GM19467 (cell line): ENCODE measurements at regions not wholly inside any gene's neighbourhood (a gene's known extent, or its start where the extent isn't known, plus 50 kb on each side); places are given as distances from the start of the nearest gene placed in this dataset.
"Not testable (repeated sequence)": the region's sequence is repeated elsewhere in the genome, so short reads cannot be mapped to it uniquely, and the experiment has no call there.

Experiments used
- ATAC-seq: cut with Tn5 transposase; IDR thresholded peaks from one replicate; pipeline ENCODE4 v1.9.1; 2021; ENCODE audit warnings: mild to moderate bottlenecking, moderate library complexity; ENCODE audit not compliant: unreplicated experiment

DNA sequence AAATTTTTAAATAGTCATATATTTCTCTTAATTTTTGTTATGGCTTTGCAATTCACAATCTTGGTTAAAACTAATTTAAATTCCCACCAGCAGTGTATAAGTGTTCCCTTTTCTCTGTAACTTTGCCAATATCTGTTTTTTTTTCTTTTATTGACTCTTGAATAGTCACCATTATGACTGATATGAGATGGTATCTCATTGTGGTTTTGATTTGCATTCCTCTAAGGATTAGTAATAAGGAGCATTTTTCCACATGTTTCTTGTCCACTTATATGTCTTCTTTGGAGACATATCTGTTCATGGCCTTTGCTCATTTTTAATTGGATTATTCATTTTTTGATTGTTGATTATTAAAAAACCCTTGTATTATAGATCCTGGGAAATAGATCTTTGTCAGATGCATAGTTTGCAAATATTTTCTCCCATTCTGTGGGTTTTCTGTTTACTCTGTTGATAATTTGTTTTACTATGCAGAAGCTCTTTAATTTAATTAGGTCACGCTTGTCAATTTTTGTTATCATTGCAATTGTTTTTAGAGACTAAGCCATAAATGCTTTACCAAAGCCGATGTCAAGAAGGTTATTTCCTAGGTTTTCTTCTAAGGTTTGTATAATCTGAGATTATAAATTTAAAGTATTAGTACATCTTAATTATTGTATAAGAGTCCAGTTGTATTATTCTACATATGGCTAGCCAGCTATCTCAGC is 610.9 kb downstream of the CHSY3 start:
- no peak for ATAC-seq

DNA sequence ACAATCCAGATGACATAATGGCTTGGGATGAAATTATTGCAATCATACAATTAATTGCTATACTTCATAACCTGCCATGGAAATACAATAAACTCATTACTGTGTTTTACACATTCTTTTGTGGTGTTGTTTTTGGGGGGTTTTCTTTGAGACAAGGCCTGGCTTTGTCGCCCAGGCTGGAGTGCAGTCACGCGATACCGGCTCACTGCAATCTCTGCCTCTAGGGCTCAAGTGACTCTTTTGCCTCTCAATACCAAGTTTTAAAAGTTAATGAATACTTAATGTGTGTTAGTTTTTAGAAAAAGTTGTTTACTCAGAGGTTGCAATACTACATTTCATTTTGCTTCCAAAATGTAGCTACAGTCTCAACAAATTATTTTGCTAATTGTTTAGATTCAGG is 598.4 kb downstream of the CHSY3 start:
- no peak for ATAC-seq

DNA sequence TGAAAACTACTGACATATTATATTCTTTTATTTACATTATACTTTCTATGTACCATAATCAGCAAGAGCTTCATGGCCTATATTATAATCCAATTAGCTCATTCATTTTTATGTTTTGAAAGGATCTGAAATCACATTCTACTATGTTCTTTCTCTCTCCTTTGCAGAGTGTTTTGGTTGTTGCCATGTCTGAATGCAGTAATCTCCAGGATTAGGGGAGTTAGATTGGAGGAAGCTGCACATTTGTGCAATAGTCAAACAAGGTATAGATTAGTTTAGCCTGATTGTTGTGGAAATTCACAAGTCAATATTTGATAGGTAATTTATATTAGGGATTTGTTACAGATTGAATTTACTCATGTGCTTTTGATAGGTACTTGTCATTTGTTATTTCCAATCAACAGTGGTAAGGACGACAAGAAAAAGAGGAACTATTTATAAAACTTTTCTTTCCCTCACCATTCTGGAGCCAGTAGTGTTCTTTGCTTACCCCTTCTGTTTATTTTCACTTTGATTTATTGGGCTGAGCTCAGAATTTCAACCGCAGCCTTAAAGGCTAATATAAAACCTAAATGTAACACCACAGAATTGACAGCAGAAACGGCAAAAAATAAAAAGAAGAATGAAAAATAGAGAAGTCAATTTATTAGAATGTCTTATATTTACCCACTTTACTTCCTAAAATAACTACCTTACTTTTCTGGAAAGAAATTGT is 597.0 kb downstream of the CHSY3 start:
- no peak for ATAC-seq

DNA sequence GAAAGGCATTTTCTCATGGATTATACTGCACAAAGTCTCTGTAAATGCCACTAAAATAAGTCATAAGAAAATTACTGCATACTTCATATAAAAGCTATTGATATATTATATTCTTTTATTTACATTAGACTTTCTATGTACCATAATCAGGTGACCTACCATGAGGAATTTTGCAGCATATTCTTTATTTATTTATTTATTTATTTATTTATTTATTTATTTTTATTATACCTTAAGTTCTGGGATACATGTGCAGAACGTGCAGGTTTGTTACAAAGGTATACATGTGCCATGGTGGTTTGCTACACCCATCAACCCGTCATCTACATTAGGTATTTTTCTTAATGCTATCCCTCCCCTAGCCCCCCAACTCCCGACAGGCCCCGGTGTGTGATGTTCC is 596.2 kb downstream of the CHSY3 start:
- ATAC-seq: not testable (repeated sequence)

DNA sequence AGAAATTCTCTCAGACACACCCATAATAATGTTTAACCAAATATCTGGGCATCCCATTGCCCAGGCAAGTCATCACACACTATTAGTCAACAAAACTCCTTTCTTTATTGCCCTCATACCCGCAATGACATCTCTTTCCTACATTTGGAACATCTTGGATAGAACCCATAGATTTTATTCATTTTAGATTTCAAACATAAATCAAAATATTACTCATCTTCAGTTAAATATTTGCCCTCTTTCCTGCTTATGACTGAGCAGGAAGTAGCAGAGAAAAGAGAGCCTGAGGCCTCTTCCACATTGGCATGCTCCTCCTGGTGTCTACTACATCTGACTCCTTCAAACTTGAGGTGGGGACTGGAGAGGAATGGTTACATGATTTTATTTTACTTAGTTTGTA is 592.0 kb downstream of the CHSY3 start:
- no peak for ATAC-seq

DNA sequence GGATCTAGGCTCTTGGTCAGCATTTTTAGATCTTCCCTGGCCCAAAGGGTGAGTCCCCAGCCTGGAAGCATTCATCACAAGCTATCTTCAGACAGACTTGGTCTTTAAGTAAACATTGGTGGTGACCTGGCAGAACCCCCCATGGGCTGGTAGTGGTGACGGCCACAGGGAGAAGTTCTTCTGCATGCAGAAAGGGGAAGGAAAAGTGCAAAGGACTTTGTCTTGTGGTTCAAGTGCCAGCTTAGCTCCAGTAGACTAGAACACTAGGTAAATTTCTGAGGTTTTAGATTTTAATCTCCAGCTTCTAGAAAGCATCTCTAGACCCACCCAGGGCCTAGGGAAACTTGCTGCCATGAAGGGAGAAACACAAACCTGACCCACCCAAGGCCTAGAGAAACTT is 584.0 kb downstream of the CHSY3 start:
- no peak for ATAC-seq

DNA sequence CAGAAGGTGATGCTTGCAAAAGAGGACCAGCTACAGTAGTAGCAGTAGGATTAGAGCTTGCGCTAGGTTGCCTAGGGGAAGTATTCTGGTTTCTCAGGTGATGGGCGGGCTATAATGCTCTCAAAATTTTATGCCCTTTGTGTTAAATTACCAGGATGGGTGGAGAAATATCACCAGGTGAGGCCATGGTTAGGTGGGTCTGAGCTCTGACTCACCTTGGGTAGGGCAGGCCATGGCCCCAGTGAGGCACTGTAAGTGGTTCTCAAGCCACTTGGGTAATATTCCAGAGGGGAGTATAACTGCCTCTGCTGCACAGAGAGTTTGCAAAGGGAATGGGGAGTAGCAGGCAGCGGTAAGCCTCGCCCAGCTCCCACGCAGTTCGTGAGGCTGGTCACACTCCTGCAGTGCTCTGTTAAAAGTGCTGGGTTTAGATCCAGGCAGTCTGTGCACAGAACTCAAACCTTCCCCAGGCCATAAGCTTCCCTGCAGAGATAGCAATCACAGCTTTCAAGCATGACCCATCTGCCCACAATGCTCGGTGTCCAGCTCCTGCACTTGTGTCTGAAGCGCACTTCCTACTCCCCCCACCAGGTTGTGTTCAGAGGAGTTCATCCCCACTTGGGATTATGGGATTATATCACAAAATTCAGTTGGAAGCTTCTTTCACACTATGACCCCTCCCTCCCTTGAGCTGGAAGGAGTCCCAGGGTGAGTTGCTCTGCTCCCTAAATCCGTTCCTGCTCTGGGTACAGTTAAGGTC is 575.0 kb downstream of the CHSY3 start:
- no peak for ATAC-seq

DNA sequence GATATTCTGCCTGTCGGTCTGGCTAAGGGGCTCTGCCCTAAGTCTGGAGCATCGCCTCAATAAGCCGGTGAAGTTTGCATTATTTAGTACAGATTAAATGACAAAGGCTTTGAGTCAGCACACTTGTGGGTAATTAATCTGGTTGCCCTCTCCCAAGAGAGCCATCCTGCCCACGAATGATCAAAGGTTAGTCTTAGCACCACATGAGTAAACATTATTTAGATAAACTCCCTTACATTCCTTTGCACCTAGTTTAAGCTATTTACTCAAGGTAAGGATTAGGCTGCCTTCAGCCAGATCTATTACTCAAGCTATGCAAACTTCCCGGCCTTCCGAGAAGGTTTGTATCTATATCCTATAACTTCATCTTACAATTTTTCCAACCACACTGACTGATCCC is 572.1 kb downstream of the CHSY3 start:
- ATAC-seq: no peak

DNA sequence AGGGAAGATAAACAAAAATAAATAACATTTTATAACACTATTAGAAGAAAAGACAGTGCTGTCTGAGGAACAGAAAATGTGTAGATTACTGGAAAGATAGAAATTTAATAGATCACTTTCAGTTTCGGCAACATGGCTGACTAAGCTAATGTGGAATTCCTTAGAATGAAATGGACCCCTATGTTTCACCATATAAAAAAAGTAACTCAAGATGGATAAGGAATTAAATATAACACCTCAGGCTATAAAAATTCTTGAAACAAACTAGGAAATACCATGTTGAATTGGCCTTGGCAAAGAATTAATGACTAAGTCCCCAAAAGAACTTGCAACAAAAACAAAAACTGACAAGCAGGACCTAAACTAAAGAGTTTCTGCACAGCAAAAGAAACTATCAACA is 558.3 kb downstream of the CHSY3 start:
- no peak for ATAC-seq

DNA sequence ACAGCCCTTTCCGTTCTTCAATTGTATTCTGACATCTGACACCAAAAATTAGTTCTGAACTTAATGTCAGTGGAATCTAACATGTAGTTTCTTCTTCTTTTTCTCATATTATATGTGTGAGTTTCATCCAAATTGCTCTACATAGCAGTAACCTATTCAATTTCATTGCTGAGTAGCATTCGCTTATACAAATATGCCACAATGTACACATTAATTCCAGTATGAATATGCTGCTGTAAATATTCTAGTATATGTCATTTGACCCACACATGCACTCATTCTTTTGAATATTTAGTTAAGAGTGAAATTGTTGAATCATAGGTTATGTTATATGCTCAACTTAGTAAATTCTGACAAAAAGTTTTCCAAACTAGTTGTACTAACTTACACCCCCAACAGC is 550.9 kb downstream of the CHSY3 start:
- no peak for ATAC-seq

DNA sequence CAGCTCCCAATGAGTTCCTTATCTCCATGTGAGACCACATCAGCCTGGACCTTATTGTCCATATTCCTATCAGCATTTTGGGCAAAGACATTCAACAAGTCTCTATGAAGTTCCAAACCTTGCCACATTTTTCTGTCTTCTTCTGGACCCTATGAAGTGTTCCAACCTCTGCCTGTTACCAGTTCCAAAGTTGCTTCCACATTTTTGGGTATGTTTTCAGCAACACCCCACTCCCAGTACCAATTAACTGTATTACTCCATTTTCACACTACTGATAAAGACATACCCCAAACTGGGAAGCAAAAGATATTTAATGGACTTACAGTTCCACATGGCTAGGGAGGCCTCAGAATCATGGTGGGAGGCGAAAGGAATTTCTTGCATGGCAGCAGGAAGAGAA is 548.5 kb downstream of the CHSY3 start:
- no peak for ATAC-seq

DNA sequence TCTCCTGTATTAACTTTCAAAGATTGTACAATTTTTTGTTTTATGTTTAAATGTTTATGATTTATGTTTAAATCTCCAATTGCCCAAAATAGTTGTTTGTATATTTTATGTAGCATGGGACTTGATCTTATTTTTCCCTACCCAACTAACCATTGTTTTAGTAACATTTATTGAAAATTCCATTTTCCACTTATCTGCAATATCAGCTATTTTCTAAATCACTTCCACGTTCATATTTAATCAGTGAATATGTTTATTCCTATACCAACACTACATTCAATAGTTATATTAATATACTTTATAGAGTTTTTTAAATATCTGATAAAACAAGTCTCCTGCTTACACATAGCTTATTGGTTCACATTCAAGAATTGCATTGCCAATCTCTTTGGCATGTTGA is 532.2 kb downstream of the CHSY3 start:
- ATAC-seq: no peak

DNA sequence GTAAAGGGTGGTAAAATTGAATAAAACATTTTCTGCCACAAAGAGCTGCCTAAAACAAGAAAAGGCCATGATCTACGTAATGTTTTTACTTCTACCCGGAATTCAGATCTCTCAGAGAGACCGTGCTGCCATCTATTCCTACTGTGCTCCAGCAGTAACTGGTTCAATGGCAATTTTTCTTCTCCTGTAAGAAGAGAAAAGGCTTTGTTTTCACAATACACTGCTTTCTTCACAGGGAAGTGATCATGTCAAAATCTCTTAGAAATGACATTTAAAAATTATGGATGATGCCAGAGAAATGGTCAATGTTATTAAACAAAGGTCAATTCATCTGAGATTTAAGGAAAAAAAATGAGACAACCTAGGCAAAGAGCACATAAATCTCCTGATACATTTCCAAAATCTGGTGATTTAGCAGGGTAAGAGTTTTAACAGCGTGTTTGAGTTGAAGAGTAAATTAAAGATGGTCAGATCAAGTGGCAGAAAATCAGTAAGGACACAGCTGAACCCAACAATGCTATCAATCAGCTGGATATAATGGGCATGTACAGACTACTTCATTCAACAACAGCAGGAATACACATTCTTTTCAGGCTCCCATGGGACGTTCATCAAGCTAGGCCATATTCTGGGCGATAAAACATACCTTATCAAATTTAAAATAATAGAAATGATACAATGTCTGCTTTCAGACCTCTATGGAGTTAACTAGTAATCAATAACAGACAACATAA is 523.1 kb downstream of the CHSY3 start:
- no peak for ATAC-seq

DNA sequence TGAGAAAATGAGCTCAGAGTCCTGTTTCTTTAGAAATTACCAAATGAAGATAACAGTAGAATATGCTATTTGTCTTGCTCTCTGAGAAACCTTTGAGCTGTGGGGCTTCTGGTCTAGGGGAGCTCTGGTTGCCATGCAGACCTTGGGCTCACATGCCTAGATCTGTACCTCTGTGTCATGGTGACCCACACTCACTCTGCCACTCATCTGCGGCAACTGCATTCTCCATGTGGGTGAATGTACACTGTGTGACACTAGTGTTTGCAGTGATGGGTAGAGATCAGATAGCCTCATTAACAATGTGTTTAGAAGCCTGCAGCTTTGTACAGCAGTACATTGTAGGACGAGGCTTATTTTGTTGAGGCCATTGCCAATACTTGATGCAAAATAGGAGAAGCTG is 521.2 kb downstream of the CHSY3 start:
- ATAC-seq: no peak

DNA sequence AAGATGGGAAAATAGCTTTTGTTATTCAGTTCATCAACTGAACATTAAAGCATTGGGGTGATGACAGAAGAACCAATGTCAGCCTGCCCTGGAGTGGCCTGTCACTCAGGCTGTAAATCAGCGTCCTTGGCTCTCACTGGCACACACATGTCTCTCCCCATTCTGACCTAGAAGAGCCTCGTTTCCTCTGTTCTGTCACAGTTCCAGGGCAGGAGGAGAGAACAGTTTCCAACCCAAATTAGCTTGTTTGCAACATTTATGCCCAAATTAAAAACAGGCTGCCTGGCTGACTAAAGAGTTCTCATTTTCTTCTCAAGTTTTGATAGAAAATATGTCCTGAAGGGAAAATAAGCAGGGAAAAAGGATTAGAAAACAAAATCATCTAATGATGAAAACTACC is 520.1 kb downstream of the CHSY3 start:
- ATAC-seq: no peak

DNA sequence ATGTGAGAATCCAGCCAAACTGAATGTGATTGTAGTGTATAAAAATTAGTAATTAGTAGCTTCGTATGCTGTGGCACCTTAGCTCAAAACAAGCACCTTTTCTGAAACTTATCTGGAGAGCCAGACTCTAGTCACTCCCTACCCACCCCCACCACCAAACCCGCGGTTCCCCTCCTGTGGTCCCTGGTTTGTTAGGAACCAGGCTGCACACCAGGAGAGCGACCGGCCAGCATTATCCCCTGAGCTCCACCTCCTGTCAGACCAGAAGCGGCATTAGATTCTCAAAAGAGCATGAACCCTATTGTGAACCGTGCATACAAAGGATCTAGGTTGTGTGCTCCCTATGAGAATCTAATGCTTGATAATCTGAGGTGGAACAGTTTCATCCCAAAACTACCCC is 498.6 kb downstream of the CHSY3 start:
- ATAC-seq: no peak

DNA sequence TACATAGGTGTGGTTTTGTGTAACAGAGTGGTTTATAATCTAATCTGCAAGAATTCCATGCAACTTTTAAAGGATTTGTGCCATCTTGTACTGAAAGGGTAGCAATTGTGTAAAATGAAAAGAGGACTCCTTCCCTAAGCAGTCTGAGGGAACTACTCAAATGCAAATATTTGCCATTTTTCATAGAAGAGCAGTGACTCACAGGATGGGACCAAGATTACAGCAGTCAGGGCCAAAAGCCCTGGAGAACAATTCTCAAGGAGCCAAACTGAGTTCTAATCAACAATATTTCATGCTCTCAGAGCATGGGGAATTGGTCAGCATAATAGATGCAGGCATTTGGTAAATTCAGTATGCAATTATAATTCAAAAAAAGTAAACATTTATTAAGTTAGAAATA is 495.8 kb downstream of the CHSY3 start:
- no peak for ATAC-seq

DNA sequence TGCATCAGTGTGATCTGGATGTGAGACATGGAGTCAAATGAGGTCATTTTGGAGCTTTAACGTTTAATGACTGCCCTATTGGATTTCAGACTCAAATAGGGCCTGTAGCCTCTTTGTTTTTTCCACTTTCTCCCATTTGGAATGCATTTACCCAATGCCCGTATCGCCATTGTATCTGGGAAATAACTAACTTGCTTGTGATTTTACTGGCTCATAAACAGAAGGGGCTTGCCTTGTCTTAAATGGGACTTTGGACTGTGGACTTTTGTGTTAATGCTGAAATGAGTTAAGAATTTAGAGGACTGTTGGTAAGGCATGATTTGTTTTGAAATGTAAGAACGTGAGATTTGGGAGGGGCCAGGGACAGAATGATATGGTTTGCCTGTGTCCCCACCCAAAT is 494.6 kb downstream of the CHSY3 start:
- no peak for ATAC-seq

DNA sequence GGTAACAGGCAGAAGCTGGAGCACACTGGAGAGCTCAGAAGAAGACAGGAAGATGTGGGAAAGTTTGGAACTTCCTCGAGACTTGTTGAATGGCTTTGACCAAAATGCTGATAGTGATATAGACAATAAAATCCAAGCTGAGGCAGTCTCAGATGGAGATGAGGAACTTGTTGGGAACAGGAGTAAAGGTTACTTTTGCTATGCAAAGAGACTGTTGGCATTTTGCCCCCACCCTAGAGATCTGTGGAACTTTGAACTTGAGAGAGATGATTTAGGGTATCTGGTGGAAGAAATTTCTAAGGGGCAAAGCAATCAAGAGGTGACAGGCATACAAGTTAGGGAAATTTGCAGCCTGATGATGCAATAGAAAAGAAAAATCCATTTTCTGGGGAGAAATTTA is 493.5 kb downstream of the CHSY3 start:
- ATAC-seq: not testable (repeated sequence)

DNA sequence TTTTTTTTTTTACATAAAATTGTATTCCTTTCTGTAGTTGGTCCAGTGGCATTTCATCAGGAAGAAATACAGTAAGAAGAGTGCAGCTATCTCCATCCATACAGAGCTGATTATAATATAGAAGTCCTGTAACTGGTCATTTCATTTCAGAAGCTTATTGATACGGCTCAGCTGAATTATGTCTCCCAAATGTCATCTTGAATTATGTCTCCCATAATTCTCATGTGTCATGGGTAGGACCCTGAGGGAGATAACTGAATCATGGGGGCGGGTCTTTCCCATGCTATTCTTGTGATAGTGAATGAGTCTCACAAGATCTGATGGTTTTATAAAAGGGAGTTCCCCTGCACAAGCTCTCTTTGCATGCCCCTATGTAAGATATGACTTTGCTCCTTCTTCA is 492.9 kb downstream of the CHSY3 start:
- no peak for ATAC-seq

DNA sequence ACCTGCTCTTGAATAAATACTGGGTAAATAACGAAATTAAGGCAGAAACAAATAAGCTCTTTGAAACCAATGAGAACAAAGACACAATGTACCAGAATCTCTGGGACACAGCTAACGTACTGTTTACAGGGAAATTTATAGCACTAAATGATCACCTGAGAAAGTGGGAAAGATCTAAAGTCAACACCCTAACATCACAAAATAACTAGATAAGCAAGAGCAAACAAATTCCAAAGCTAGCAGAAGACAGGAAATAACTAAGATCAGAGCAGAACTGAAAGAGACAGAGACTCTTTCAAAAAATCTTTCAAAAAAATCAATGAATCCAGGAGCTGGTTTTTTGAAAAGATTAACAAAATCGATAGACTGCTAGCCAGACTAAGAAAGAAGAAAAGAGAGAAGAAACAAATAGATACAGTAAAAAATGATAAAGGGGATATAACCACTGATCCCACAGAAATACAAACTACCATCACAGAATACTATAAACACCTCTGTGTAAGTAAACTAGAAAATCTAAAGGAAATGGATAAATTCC is 487.5 kb downstream of the CHSY3 start:
- ATAC-seq: not testable (repeated sequence)
